A673 (cell line): ENCODE measurements at regions not wholly inside any gene's neighbourhood (a gene's known extent, or its start where the extent isn't known, plus 50 kb on each side); places are given as distances from the start of the nearest gene placed in this dataset.

Experiments
- BruUV-seq: library from RNA; stranded (reverse); fragments of 400-500 nt; replicated peaks from 2 replicates; lab custom pipeline; 2021; lab: Mats Ljungman, UMichigan
- CTCF ChIA-PET: fragments of 300-600 bp; sonication (Branson Sonifier 250); formaldehyde crosslinking; loops from one replicate; lab custom pipeline; 2022; ENCODE audit warnings: antibody characterized with exemption; lab: Charles Lee
- POLR2A ChIA-PET: fragments of 300-600 bp; sonication (Branson Sonifier 250); formaldehyde crosslinking; loops from one replicate; lab custom pipeline; 2022; ENCODE audit warnings: antibody characterized with exemption; ENCODE audit not compliant: low non-redundant PET; lab: Charles Lee
- DNase-seq: peaks from one replicate; pipeline ENCODE4 v3.0.0-alpha.2; 2015; ENCODE audit warnings: low spot score
- H3K27ac ChIP-seq: fragments of 200-600 bp; sonication (generic); 2 replicates; pipeline ENCODE4 v1.5.1; 2016; ENCODE audit warnings: mixed run types, low read depth, mild to moderate bottlenecking, mixed read lengths, antibody characterized with exemption, low read length; ENCODE audit not compliant: poor library complexity, severe bottlenecking
- H3K27me3 ChIP-seq: fragments of 200-600 bp; sonication (generic); replicated peaks from 2 replicates; pipeline ENCODE4 v1.6.1; 2017; ENCODE audit warnings: mixed run types, low read depth, mild to moderate bottlenecking, mixed read lengths, antibody characterized with exemption, low read length; ENCODE audit not compliant: insufficient read depth, poor library complexity
- H3K36me3 ChIP-seq: fragments of 200-600 bp; sonication (generic); 2 replicates; pipeline ENCODE4 v1.6.1; 2016; ENCODE audit warnings: mixed run types, mild to moderate bottlenecking, mixed read lengths, antibody characterized with exemption, low read length; ENCODE audit not compliant: insufficient read depth, poor library complexity, severe bottlenecking
- H3K4me1 ChIP-seq: fragments of 200-600 bp; sonication (generic); 2 replicates; pipeline ENCODE4 v1.6.1; 2017; ENCODE audit warnings: mixed run types, mild to moderate bottlenecking, mixed read lengths, antibody characterized with exemption, low read length; ENCODE audit not compliant: insufficient read depth, poor library complexity, severe bottlenecking
- H3K4me3 ChIP-seq: fragments of 200-600 bp; sonication (generic); 2 replicates; pipeline ENCODE4 v1.5.1; 2016; ENCODE audit warnings: low read depth, mixed run types, mild to moderate bottlenecking, mixed read lengths, low read length; ENCODE audit not compliant: poor library complexity, severe bottlenecking
- H3K9me3 ChIP-seq: fragments of 200-600 bp; sonication (generic); 2 replicates; pipeline ENCODE4 v1.6.1; 2016; ENCODE audit warnings: mixed run types, low read depth, mild to moderate bottlenecking, mixed read lengths, antibody characterized with exemption, low read length; ENCODE audit not compliant: poor library complexity, severe bottlenecking
- EZH2 ChIP-seq: fragments of 200-600 bp; sonication (generic); IDR thresholded peaks from 2 replicates; pipeline ENCODE4 v1.6.1; 2017; ENCODE audit warnings: borderline replicate concordance, low read depth, mild to moderate bottlenecking, mixed read lengths, antibody characterized with exemption, low read length; ENCODE audit not compliant: poor library complexity, severe bottlenecking
- intact Hi-C: fragments of 100-400 bp; cut with micrococcal nuclease; formaldehyde crosslinking; loops from one replicate; pipeline ENCODE4 v1.10.0; 2022; ENCODE audit not compliant: unreplicated experiment
- TF ChIP-seq, protein P1 (sequence below): fragments of 300-800, 200-600 bp; sonication (generic); conservative IDR thresholded peaks from 2 replicates; pipeline ENCODE4 v1.5.1; 2017; ENCODE audit warnings: low read depth, mild to moderate bottlenecking, antibody characterized with exemption, low read length, moderate library complexity, mixed read lengths

DNA sequence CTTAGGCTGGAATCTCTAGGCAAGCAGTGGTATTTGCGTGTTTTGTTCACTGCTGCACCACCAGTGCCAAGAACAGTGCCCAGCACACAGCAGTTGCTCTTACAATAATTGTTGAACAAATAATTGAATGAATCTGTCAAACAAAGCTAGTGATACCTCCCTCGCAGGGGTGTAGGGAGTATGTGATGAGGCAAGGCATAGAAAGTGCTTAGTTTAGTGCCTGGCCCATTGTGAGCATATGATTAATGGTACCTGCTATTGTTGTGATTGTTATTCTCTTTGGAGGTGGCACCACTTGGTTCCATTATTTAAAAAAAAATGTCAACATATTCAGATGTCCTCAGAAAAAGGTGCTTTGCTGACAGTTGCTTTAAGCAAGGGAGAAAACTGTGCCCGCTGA lies 210.1 kb upstream of the TBX3 start:
- POLR2A ChIA-PET: no interaction called here
- Histone ChIP-seq H3K4me1 (no peaks in the 10 kb centered on the region), H3K36me3 (no peaks in the 10 kb centered on the region), H3K9me3 (peaks cover 10% of the 10 kb centered on the region), H3K27ac (no peak overlapping the region), H3K4me3 (no peak overlapping the region), H3K27me3 (no peaks in the 10 kb centered on the region)
- no TSS peak for BruUV-seq
- intact Hi-C loops: no loop called here
- CTCF ChIA-PET: no interaction called here
- DNase-seq: no peak
- TF ChIP-seq, protein P1, sequence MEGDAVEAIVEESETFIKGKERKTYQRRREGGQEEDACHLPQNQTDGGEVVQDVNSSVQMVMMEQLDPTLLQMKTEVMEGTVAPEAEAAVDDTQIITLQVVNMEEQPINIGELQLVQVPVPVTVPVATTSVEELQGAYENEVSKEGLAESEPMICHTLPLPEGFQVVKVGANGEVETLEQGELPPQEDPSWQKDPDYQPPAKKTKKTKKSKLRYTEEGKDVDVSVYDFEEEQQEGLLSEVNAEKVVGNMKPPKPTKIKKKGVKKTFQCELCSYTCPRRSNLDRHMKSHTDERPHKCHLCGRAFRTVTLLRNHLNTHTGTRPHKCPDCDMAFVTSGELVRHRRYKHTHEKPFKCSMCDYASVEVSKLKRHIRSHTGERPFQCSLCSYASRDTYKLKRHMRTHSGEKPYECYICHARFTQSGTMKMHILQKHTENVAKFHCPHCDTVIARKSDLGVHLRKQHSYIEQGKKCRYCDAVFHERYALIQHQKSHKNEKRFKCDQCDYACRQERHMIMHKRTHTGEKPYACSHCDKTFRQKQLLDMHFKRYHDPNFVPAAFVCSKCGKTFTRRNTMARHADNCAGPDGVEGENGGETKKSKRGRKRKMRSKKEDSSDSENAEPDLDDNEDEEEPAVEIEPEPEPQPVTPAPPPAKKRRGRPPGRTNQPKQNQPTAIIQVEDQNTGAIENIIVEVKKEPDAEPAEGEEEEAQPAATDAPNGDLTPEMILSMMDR: no peak
- no peak for TF ChIP-seq EZH2

GRCh38 chr12:114888928-114889584 lies 205.1 kb upstream of the TBX3 start:
- no peaks in the 10 kb centered on the region for H3K9me3 ChIP-seq
- intact Hi-C loops: no loop called here
- TF ChIP-seq EZH2: no peak
- TF ChIP-seq, protein P1: no peak
- H3K4me3 ChIP-seq: no peak overlapping the region
- H3K4me1 ChIP-seq: no peaks in the 10 kb centered on the region
- ChIA-PET POLR2A (no interaction called here), CTCF (no interaction called here)
- no peak overlapping the region for H3K27ac ChIP-seq
- BruUV-seq: no TSS peak
- H3K36me3 ChIP-seq: no peaks in the 10 kb centered on the region
- H3K27me3 ChIP-seq: no peaks in the 10 kb centered on the region
- no peak for DNase-seq

GRCh38 chr12:114888448-114888847 lies 204.5 kb upstream of the TBX3 start:
- Histone ChIP-seq H3K36me3 (no peaks in the 10 kb centered on the region), H3K9me3 (no peaks in the 10 kb centered on the region), H3K4me1 (no peaks in the 10 kb centered on the region), H3K4me3 (no peak overlapping the region), H3K27me3 (no peaks in the 10 kb centered on the region), H3K27ac (no peak overlapping the region)
- intact Hi-C loops: no loop called here
- ChIA-PET POLR2A (no interaction called here), CTCF (no interaction called here)
- TF ChIP-seq EZH2: no peak
- TF ChIP-seq, protein P1: no peak
- BruUV-seq: no TSS peak
- DNase-seq: no peak
